RWPE2 (cell line): ENCODE measurements at regions not wholly inside any gene's neighbourhood (a gene's known extent, or its start where the extent isn't known, plus 50 kb on each side); places are given as distances from the start of the nearest gene placed in this dataset.
"Not testable (repeated sequence)": the region's sequence is repeated elsewhere in the genome, so short reads cannot be mapped to it uniquely, and the experiment has no call there.

ENCODE experiments used
- ATAC-seq: fragments of 200-7000 bp; cut with Tn5 transposase; 3 replicates; pipeline ENCODE4 v1.9.1; 2021; ENCODE audit warnings: low read depth
- DNase-seq: peaks from one replicate; pipeline ENCODE4 v3.0.0-alpha.2; 2020; ENCODE audit warnings: low spot score
- H3K27ac ChIP-seq: fragments of 450-650 bp; 2 replicates; pipeline ENCODE4 v1.5.1; 2017; ENCODE audit warnings: mild to moderate bottlenecking; ENCODE audit not compliant: poor library complexity, severe bottlenecking
- H3K27me3 ChIP-seq: fragments of 250-450 bp; sonication (Bioruptor Pico); 2 replicates; pipeline ENCODE4 v1.5.1; 2021; ENCODE audit warnings: mild to moderate bottlenecking, moderate library complexity; ENCODE audit not compliant: insufficient read depth, poor library complexity, severe bottlenecking
- H3K36me3 ChIP-seq: fragments of 250-450 bp; sonication (Bioruptor Pico); 2 replicates; pipeline ENCODE4 v1.5.1; 2020; ENCODE audit warnings: low read depth, mild to moderate bottlenecking, moderate library complexity
- H3K4me1 ChIP-seq: fragments of 250-450 bp; sonication (Bioruptor Pico); 2 replicates; pipeline ENCODE4 v1.5.1; 2021; ENCODE audit warnings: mild to moderate bottlenecking, moderate library complexity; ENCODE audit not compliant: insufficient read depth, poor library complexity, severe bottlenecking
- H3K4me3 ChIP-seq: fragments of 250-450 bp; sonication (Bioruptor Pico); 2 replicates; pipeline ENCODE4 v1.5.1; 2021; ENCODE audit warnings: mild to moderate bottlenecking, moderate library complexity; ENCODE audit not compliant: severe bottlenecking
- H3K9me3 ChIP-seq: fragments of 250-450 bp; sonication (Bioruptor Pico); 2 replicates; pipeline ENCODE4 v1.5.1; 2021; ENCODE audit warnings: mild to moderate bottlenecking, moderate library complexity; ENCODE audit not compliant: severe bottlenecking
- TF ChIP-seq, protein P1 (sequence below): fragments of 450-650 bp; IDR thresholded peaks from one replicate; pipeline ENCODE4 v1.5.1; 2017; ENCODE audit warnings: mild to moderate bottlenecking, moderate library complexity; ENCODE audit not compliant: poor library complexity, severe bottlenecking

GRCh38 chr5:101244621-101245020, 341.5 kb upstream of the ST8SIA4 start:
- no peak overlapping the region for H3K27ac ChIP-seq
- no peaks in the 10 kb centered on the region for H3K36me3 ChIP-seq
- no peak overlapping the region for H3K4me3 ChIP-seq
- no peaks in the 10 kb centered on the region for H3K4me1 ChIP-seq
- H3K9me3 ChIP-seq = no peaks in the 10 kb centered on the region
- ATAC-seq (no peak; the same call in 2 of the 3 replicates), DNase-seq (no peak)
- TF ChIP-seq, protein P1, sequence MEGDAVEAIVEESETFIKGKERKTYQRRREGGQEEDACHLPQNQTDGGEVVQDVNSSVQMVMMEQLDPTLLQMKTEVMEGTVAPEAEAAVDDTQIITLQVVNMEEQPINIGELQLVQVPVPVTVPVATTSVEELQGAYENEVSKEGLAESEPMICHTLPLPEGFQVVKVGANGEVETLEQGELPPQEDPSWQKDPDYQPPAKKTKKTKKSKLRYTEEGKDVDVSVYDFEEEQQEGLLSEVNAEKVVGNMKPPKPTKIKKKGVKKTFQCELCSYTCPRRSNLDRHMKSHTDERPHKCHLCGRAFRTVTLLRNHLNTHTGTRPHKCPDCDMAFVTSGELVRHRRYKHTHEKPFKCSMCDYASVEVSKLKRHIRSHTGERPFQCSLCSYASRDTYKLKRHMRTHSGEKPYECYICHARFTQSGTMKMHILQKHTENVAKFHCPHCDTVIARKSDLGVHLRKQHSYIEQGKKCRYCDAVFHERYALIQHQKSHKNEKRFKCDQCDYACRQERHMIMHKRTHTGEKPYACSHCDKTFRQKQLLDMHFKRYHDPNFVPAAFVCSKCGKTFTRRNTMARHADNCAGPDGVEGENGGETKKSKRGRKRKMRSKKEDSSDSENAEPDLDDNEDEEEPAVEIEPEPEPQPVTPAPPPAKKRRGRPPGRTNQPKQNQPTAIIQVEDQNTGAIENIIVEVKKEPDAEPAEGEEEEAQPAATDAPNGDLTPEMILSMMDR = no peak
- H3K27me3 ChIP-seq = peaks cover 4% of the 10 kb centered on the region

GRCh38 chr5:101212942-101213514, 309.9 kb upstream of the ST8SIA4 start:
- Histone ChIP-seq H3K36me3 (no peaks in the 10 kb centered on the region), H3K4me1 (no peaks in the 10 kb centered on the region), H3K27me3 (no peaks in the 10 kb centered on the region), H3K9me3 (no peaks in the 10 kb centered on the region), H3K4me3 (no peak overlapping the region), H3K27ac (no peak overlapping the region)
- DNase-seq (no peak), ATAC-seq (no peak)
- TF ChIP-seq, protein P1 = no peak

GRCh38 chr5:101206534-101206933, 303.5 kb upstream of the ST8SIA4 start:
- TF ChIP-seq, protein P1 = no peak
- H3K27ac ChIP-seq = no peak overlapping the region
- peaks cover 3% of the 10 kb centered on the region for H3K27me3 ChIP-seq
- no peak for ATAC-seq
- no peak overlapping the region for H3K4me3 ChIP-seq
- H3K9me3 ChIP-seq = no peaks in the 10 kb centered on the region
- no peaks in the 10 kb centered on the region for H3K4me1 ChIP-seq
- DNase-seq = no peak
- H3K36me3 ChIP-seq = no peaks in the 10 kb centered on the region

DNA sequence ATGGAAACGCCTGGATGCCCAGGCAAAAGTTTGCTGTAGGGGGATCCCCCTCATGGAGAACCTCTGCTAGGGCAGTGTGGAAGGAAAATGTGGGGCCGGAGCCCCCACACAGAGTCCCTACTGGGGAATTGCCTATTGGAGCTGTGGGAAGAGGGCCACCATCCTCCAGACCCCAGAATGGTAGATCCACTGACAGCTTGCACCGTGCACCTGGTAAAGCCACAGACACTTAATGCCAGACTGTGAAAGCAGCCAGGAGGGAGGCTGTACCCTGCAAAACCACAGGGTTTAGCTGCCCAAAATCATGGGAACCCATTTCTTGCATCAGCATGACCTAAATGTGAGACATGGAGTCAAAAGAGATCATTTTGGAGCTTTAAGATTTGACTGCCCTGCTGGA, 302.0 kb upstream of the ST8SIA4 start:
- not testable (repeated sequence) for H3K27ac ChIP-seq, H3K9me3 ChIP-seq, ATAC-seq, H3K27me3 ChIP-seq, H3K4me1 ChIP-seq, H3K4me3 ChIP-seq, DNase-seq, H3K36me3 ChIP-seq

DNA sequence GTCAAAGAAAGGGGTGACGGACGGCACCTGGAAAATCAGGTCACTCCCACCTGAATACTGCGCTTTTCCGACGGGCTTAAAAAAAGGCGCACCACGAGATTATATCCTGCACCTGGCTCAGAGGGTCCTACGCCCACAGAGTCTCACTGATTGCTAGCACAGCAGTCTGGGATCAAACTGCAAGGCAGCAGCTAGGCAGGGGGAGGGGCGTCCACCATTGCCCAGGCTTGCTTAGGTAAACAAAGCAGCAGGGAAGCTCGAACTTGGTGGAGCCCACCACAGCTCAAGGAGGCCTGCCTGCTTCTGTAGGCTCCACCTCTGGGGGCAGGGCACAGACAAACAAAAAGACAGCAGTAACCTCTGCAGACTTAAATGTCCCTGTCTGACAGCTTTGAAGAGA, 277.3 kb upstream of the ST8SIA4 start:
- not testable (repeated sequence) for H3K36me3 ChIP-seq, ATAC-seq, H3K27ac ChIP-seq, H3K27me3 ChIP-seq, DNase-seq, H3K4me1 ChIP-seq, H3K9me3 ChIP-seq, H3K4me3 ChIP-seq

GRCh38 chr5:101176605-101177004, 273.5 kb upstream of the ST8SIA4 start:
- ATAC-seq = no peak
- no peaks in the 10 kb centered on the region for H3K27me3 ChIP-seq
- DNase-seq = no peak
- TF ChIP-seq, protein P1 = no peak
- no peaks in the 10 kb centered on the region for H3K4me1 ChIP-seq
- no peak overlapping the region for H3K27ac ChIP-seq
- H3K36me3 ChIP-seq = no peaks in the 10 kb centered on the region
- H3K4me3 ChIP-seq = no peak overlapping the region
- H3K9me3 ChIP-seq = no peaks in the 10 kb centered on the region
